Colonic mucosa (tissue), 4 donors: ENCODE measurements at regions not wholly inside any gene's neighbourhood (a gene's known extent, or its start where the extent isn't known, plus 50 kb on each side); places are given as distances from the start of the nearest gene placed in this dataset.

Source experiments
- DNase-seq: peaks from one replicate; pipeline ENCODE4 v3.0.0-alpha.2; 2020
- H3K27ac ChIP-seq: fragments of 200-600 bp; one replicate; pipeline ENCODE4 v1.8.0; 2021
- H3K27me3 ChIP-seq: fragments of 200-600 bp; one replicate; pipeline ENCODE4 v1.8.0; 2021
- H3K36me3 ChIP-seq: fragments of 200-600 bp; one replicate; pipeline ENCODE4 v1.8.0; 2021
- H3K4me1 ChIP-seq: fragments of 200-600 bp; one replicate; pipeline ENCODE4 v1.8.0; 2021; ENCODE audit warnings: mild to moderate bottlenecking
- H3K4me3 ChIP-seq: fragments of 200-600 bp; one replicate; pipeline ENCODE4 v1.8.0; 2021
- H3K9ac ChIP-seq, 2 donors: one replicate each; pipeline ENCODE4 v1.7.0; 2013; ENCODE audit warnings: control low read depth in 2 of 2, low read depth in 2 of 2, low read length in 2 of 2
- H3K9me3 ChIP-seq: fragments of 200-600 bp; one replicate; pipeline ENCODE4 v1.8.0; 2021
- CTCF ChIP-seq: fragments of 200-600 bp; IDR thresholded peaks from one replicate; pipeline ENCODE4 v1.8.0; 2022; ENCODE audit warnings: antibody characterized with exemption, mild to moderate bottlenecking
- intact Hi-C: fragments of 100-400 bp; cut with DNase I; formaldehyde crosslinking; loops from one replicate; pipeline ENCODE4 v1.14.1; 2022
- donor health status: healthy.
- donor health status: DM: no; HTN: no; CAD: no.
- donor health status: DM: no; HTN: no; CAD: no.

GRCh38 chr15:98231696-98232440 is 271.4 kb downstream of the ARRDC4 start:
- H3K4me3 ChIP-seq = no peak overlapping the region
- H3K36me3 ChIP-seq = no peaks in the 10 kb centered on the region
- no peak for DNase-seq
- no peak for TF ChIP-seq CTCF
- no peak overlapping the region for H3K27ac ChIP-seq
- H3K27me3 ChIP-seq = no peaks in the 10 kb centered on the region
- no peaks in the 10 kb centered on the region for H3K9me3 ChIP-seq
- no peaks in the 10 kb centered on the region for H3K4me1 ChIP-seq
- no peak overlapping the region for H3K9ac ChIP-seq
- intact Hi-C loops = no loop called here

GRCh38 chr15:98232761-98233160 is 272.3 kb downstream of the ARRDC4 start:
- DNase-seq = no peak
- Histone ChIP-seq H3K27me3 (no peaks in the 10 kb centered on the region), H3K27ac (no peak overlapping the region), H3K36me3 (no peaks in the 10 kb centered on the region), H3K9me3 (no peaks in the 10 kb centered on the region), H3K4me3 (no peak overlapping the region), H3K9ac (no peak overlapping the region), H3K4me1 (no peaks in the 10 kb centered on the region)
- no peak for TF ChIP-seq CTCF
- intact Hi-C loops = no loop called here

- Histone ChIP-seq H3K9ac (no peak overlapping the region), H3K27ac (no peak overlapping the region), H3K9me3 (no peaks in the 10 kb centered on the region), H3K4me1 (no peaks in the 10 kb centered on the region), H3K27me3 (no peaks in the 10 kb centered on the region), H3K4me3 (no peak overlapping the region), H3K36me3 (no peaks in the 10 kb centered on the region)
- TF ChIP-seq CTCF = no peak
- DNase-seq = no peak
- intact Hi-C loops = no loop called here
Measured at GRCh38 chr15:98233873-98234272, 273.4 kb downstream of the ARRDC4 start.

GRCh38 chr15:98240303-98240702 is 279.8 kb downstream of the ARRDC4 start:
- no peak for DNase-seq
- no peaks in the 10 kb centered on the region for H3K36me3 ChIP-seq
- H3K9me3 ChIP-seq = no peaks in the 10 kb centered on the region
- no peaks in the 10 kb centered on the region for H3K4me1 ChIP-seq
- no peak overlapping the region for H3K4me3 ChIP-seq
- TF ChIP-seq CTCF = no peak
- intact Hi-C loops = no loop called here
- H3K9ac ChIP-seq = no peak overlapping the region
- no peaks in the 10 kb centered on the region for H3K27me3 ChIP-seq
- H3K27ac ChIP-seq = no peak overlapping the region

- intact Hi-C loops = no loop called here
- Histone ChIP-seq H3K36me3 (no peaks in the 10 kb centered on the region), H3K27me3 (no peaks in the 10 kb centered on the region), H3K4me1 (no peaks in the 10 kb centered on the region), H3K9ac (no peak overlapping the region), H3K9me3 (no peaks in the 10 kb centered on the region), H3K27ac (no peak overlapping the region), H3K4me3 (no peak overlapping the region)
- TF ChIP-seq CTCF = no peak
- DNase-seq = no peak
Measured at GRCh38 chr15:98241032-98241554, 280.6 kb downstream of the ARRDC4 start.
